Left ventricle myocardium inferior (tissue), 1 donor: ENCODE measurements at regions not wholly inside any gene's neighbourhood (a gene's known extent, or its start where the extent isn't known, plus 50 kb on each side); places are given as distances from the start of the nearest gene placed in this dataset.

Experiments
- DNase-seq: peaks from one replicate; pipeline ENCODE4 v3.0.0-alpha.2; 2020
- H3K27ac ChIP-seq: fragments of 200-600 bp; replicated peaks from 2 replicates; pipeline ENCODE4 v1.8.0; 2021
- H3K27me3 ChIP-seq: fragments of 200-600 bp; 2 replicates; pipeline ENCODE4 v1.8.0; 2021; ENCODE audit warnings: low read depth
- H3K36me3 ChIP-seq: fragments of 200-600 bp; 2 replicates; pipeline ENCODE4 v1.8.0; 2021
- H3K4me1 ChIP-seq: fragments of 200-600 bp; 2 replicates; pipeline ENCODE4 v1.8.0; 2021
- H3K4me3 ChIP-seq: fragments of 200-600 bp; 2 replicates; pipeline ENCODE4 v1.8.0; 2021; ENCODE audit warnings: mild to moderate bottlenecking, moderate library complexity
- H3K9me3 ChIP-seq: fragments of 200-600 bp; replicated peaks from 2 replicates; pipeline ENCODE4 v1.8.0; 2021
- intact Hi-C: fragments of 100-400 bp; cut with micrococcal nuclease; formaldehyde crosslinking; loops from one replicate; pipeline ENCODE4 v1.11.0; 2022
- TF ChIP-seq, protein P1 (sequence below): fragments of 200-600 bp; IDR thresholded peaks from 2 replicates; pipeline ENCODE4 v1.8.0; 2021; ENCODE audit warnings: antibody characterized with exemption, mild to moderate bottlenecking, borderline replicate concordance
- donor health status: DM: no; HTN: yes; CAD: no; lungs with severe emphysema.

DNA sequence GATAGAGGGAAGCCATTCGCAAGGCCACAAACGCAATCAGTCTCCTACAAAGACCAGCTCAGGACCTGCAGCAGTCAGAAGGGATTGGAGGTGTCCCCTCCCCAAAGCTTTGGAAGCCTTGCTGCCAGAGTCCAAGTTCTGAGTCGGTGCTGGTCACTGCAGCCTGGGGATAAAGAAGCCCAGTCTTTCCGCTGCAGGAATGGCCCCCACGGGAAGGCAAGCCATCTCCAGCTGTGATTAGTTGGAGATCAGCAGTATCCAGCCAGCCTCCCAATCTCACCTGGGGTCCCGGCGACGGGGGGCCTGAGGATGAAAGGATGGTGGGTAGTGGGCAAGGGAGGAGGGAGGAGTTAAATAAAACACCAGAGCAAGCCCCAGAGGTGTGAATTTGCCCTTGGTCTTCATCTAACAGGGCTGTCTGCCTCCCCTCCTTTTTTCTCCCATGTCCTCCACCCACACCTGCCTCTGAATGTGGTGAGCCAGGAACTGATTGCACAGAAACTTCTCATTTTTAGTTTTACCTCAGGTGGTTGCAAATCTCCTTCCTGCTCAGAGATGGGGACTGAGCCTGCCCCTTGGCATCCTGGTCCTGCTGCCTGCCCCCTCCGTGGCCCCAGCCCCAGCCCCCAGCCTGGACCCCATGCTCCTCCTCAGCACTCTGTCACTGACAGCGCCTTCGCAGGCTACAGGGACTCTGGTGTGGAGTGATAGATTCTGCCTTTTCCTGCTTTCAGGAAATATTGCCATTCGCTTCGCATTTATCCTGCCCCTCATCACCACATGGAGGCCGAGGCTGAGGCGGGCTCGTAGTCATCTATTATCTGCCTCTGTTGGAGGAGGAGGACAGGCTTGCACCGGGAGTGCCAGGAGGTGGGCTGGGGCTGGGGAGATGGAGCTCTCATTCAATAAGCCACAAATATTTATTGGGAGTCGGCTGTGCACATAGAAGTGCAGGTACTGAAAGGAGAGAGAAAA lies 262.9 kb upstream of the SDK2 start:
- intact Hi-C loops = no loop called here
- DNase-seq = no peak
- TF ChIP-seq, protein P1, sequence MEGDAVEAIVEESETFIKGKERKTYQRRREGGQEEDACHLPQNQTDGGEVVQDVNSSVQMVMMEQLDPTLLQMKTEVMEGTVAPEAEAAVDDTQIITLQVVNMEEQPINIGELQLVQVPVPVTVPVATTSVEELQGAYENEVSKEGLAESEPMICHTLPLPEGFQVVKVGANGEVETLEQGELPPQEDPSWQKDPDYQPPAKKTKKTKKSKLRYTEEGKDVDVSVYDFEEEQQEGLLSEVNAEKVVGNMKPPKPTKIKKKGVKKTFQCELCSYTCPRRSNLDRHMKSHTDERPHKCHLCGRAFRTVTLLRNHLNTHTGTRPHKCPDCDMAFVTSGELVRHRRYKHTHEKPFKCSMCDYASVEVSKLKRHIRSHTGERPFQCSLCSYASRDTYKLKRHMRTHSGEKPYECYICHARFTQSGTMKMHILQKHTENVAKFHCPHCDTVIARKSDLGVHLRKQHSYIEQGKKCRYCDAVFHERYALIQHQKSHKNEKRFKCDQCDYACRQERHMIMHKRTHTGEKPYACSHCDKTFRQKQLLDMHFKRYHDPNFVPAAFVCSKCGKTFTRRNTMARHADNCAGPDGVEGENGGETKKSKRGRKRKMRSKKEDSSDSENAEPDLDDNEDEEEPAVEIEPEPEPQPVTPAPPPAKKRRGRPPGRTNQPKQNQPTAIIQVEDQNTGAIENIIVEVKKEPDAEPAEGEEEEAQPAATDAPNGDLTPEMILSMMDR = no peak
- Histone ChIP-seq H3K36me3 (no peaks in the 10 kb centered on the region), H3K4me1 (peaks cover 6% of the 10 kb centered on the region), H3K9me3 (no peaks in the 10 kb centered on the region), H3K27me3 (peaks cover 100% of the 10 kb centered on the region), H3K4me3 (no peak overlapping the region), H3K27ac (no peak overlapping the region)

DNA sequence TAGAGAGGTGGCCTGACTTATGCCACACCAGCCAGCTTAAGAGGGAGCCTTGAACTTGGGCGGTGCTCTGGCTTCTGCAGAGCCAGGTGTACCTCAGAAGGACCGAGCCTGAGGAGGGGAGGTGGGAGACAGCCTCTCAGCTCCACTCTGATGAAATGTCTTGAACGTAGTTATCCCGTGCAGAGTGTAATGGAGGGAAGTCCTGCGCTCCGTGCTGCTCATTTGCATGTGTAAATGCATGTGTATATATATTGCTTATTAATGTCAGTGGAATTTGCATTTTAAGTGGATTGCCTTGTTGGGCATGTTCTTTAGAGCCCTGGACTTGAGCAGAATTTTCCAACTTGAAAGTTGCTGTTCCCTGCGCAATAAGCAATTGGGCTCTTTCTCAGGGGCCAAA lies 264.9 kb upstream of the SDK2 start:
- H3K36me3 ChIP-seq = no peaks in the 10 kb centered on the region
- H3K27me3 ChIP-seq = peaks cover 99% of the 10 kb centered on the region
- H3K27ac ChIP-seq = no peak overlapping the region
- TF ChIP-seq, protein P1 = no peak
- H3K4me1 ChIP-seq = no peaks in the 10 kb centered on the region
- H3K9me3 ChIP-seq = no peaks in the 10 kb centered on the region
- intact Hi-C loops = no loop called here
- H3K4me3 ChIP-seq = no peak overlapping the region
- no peak for DNase-seq

DNA sequence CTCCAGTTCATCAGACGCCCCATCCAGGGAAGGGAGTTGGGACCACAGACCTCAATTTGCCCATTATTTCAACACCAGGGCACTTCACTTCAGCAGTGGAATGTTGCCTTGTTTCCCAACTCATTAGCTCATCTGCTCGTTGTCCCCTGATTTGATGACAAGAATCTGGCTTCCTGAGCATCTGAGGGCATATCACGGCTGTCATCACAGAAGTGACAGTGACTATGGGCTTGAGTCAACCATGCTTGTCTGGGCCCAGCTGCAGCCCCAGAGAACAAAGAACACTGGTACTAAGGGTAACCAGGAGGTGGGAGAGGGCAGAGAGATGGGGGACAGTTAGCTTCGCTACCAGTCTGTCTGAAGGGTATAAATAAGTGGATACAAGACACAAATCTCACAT lies 266.0 kb upstream of the SDK2 start:
- no peak for DNase-seq
- intact Hi-C loops = no loop called here
- TF ChIP-seq, protein P1 = no peak
- Histone ChIP-seq H3K9me3 (peaks cover 8% of the 10 kb centered on the region), H3K36me3 (no peaks in the 10 kb centered on the region), H3K27ac (no peak overlapping the region), H3K4me1 (no peaks in the 10 kb centered on the region), H3K27me3 (peaks cover 96% of the 10 kb centered on the region), H3K4me3 (no peak overlapping the region)

DNA sequence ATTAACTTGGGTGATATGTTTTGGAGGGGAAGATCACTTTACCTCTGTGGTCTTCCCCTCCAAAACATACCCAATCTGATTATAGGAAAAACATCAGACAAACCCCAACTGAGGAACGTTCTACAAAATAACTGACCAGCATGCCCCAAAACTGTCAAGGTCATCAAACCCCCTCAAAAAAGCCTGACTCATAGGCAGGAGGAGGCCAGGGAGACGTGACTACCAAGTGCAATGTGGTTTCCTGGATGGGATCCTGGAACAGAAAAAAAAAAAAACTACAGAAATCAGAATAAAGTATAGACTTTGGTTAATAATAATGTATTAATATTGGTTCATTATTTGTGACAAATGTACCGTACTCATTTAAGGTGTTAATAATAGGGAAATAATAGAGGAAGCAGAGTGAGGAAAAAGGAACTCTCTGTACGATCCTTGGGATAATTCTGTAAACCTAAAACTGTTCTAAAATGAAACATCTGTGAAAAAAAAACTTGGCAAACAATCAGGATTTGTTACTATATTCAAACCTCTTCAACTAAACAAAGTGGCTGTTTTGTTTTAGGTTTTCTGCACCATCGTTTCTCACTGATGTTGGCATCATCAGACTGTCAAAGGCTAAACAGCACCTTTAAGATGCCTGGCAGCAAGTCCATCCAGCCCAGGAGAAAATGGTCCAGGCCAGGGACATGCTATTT lies 266.7 kb upstream of the SDK2 start:
- Histone ChIP-seq H3K4me1 (no peaks in the 10 kb centered on the region), H3K27ac (no peak overlapping the region), H3K36me3 (no peaks in the 10 kb centered on the region), H3K9me3 (peaks cover 16% of the 10 kb centered on the region), H3K27me3 (peaks cover 91% of the 10 kb centered on the region), H3K4me3 (no peak overlapping the region)
- intact Hi-C loops = no loop called here
- DNase-seq = no peak
- TF ChIP-seq, protein P1 = no peak

DNA sequence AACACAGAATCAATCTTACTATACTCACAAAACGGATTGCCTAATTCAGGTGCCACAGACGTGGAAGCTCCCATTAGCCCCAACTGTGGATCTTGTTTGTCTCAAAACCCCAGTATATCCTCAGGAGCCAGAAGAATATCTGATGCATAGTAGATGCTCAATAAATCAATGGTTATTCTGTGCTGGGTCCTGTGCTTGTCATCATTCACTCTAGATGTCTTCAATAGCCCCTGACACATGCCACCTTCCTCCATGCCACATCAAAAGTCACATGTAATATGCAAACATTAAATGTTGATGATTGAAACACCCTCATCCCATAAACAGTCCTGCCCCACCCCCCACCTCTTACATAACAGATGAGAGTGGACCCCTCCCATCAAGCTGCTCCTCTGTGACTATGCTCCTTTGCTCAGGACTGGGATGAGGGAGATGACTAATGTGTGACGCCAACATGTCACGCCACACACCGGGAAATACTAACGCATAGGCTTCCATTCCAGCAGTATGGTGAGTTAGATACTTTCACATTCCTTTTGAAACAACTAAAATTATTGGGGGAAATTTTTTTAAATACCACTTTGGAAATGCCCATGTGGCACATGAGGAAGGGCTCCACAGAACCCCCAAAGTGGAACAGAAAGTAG lies 267.6 kb upstream of the SDK2 start:
- Histone ChIP-seq H3K27me3 (peaks cover 83% of the 10 kb centered on the region), H3K4me1 (no peaks in the 10 kb centered on the region)

More for the DNA sequence above, 267.6 kb upstream of the SDK2 start:
- intact Hi-C loops = no loop called here
- DNase-seq = no peak
- no peaks in the 10 kb centered on the region for H3K36me3 ChIP-seq
- no peak overlapping the region for H3K27ac ChIP-seq
- H3K9me3 ChIP-seq = peaks cover 18% of the 10 kb centered on the region
- no peak overlapping the region for H3K4me3 ChIP-seq
- TF ChIP-seq, protein P1 = no peak
